Endodermal cell (in vitro differentiated cells): ENCODE measurements at regions not wholly inside any gene's neighbourhood (a gene's known extent, or its start where the extent isn't known, plus 50 kb on each side); places are given as distances from the start of the nearest gene placed in this dataset.
A peak's percentile ranks its signal among the peaks of the same experiment; 100 is the strongest.

ENCODE experiments used
- DNase-seq: peaks from one replicate; pipeline ENCODE4 v3.0.0-alpha.2; 2017
- H3K27ac ChIP-seq: 2 replicates; pipeline ENCODE4 v1.5.1; 2013; ENCODE audit warnings: mild to moderate bottlenecking, low read depth, low read length, moderate library complexity
- H3K27me3 ChIP-seq: 2 replicates; pipeline ENCODE4 v1.6.1; 2013; ENCODE audit warnings: mild to moderate bottlenecking, low read length, moderate library complexity; ENCODE audit not compliant: insufficient read depth, control insufficient read depth, poor library complexity, severe bottlenecking
- H3K36me3 ChIP-seq: 2 replicates; pipeline ENCODE4 v1.7.0; 2013; ENCODE audit warnings: mild to moderate bottlenecking, low read length, moderate library complexity; ENCODE audit not compliant: control insufficient read depth, insufficient read depth
- H3K4me1 ChIP-seq: one replicate; pipeline ENCODE4 v1.7.0; 2013; ENCODE audit warnings: low read length; ENCODE audit not compliant: control insufficient read depth, insufficient read depth
- H3K4me3 ChIP-seq: 2 replicates; pipeline ENCODE4 v1.5.1; 2013; ENCODE audit warnings: mild to moderate bottlenecking, low read length, moderate library complexity
- H3K9ac ChIP-seq: 2 replicates; pipeline ENCODE4 v1.6.1; 2013; ENCODE audit warnings: mild to moderate bottlenecking, low read length, moderate library complexity; ENCODE audit not compliant: poor library complexity, severe bottlenecking; ENCODE audit errors: extremely low read depth
- H3K9me3 ChIP-seq: 2 replicates; pipeline ENCODE4 v1.6.1; 2013; ENCODE audit warnings: mild to moderate bottlenecking, low read length, moderate library complexity; ENCODE audit not compliant: control insufficient read depth
- H3K27ac Mint-ChIP-seq: 2 replicates; pipeline ENCODE4 v1.8.0; 2020; ENCODE audit warnings: mixed read lengths
- H3K27me3 Mint-ChIP-seq: 2 replicates; pipeline ENCODE4 v1.8.0; 2021; ENCODE audit warnings: mild to moderate bottlenecking, mixed read lengths; ENCODE audit not compliant: insufficient read depth
- H3K36me3 Mint-ChIP-seq: 2 replicates; pipeline ENCODE4 v1.8.0; 2020; ENCODE audit warnings: low read depth, mixed read lengths
- H3K4me1 Mint-ChIP-seq: 2 replicates; pipeline ENCODE4 v1.8.0; 2020; ENCODE audit warnings: mixed read lengths
- H3K4me3 Mint-ChIP-seq: 2 replicates; pipeline ENCODE4 v1.8.0; 2020; ENCODE audit warnings: mild to moderate bottlenecking, moderate library complexity, mixed read lengths
- H3K9me3 Mint-ChIP-seq: 2 replicates; pipeline ENCODE4 v1.8.0; 2020; ENCODE audit warnings: mild to moderate bottlenecking, mixed read lengths
- CTCF ChIP-seq: fragments of 200-600 bp; sonication (generic); conservative IDR thresholded peaks from 2 replicates; pipeline ENCODE4 v1.5.0; 2021; ENCODE audit warnings: antibody characterized with exemption, mild to moderate bottlenecking
- WGBS, 2 experiments: methylation state at CpG; one replicate each; pipeline versions ENCODE4 v1.1.5 to v1.1.7; 2013; ENCODE audit warnings: missing lambda C conversion rate in 2 of 2, mixed read lengths in 1 of 2; ENCODE audit not compliant: insufficient coverage in 1 of 2, insufficient read length in 1 of 2; 5-methylcytosine and 5-hydroxymethylcytosine counted together

GRCh38 chr5:56698463-56699381, 116.6 kb upstream of the MAP3K1 start:
- H3K9me3 Mint-ChIP-seq, result no peaks in the 10 kb centered on the region
- peak overlapping the region; percentile 72 for H3K27ac Mint-ChIP-seq
- no peak overlapping the region for H3K4me3 Mint-ChIP-seq

GRCh38 chr5:56696900-56697299, 118.4 kb upstream of the MAP3K1 start:
- Histone ChIP-seq H3K9ac (no peak overlapping the region), H3K4me3 (no peak overlapping the region), H3K27me3 (no peaks in the 10 kb centered on the region), H3K4me1 (peaks cover 14% of the 10 kb centered on the region), H3K36me3 (no peaks in the 10 kb centered on the region), H3K9me3 (no peaks in the 10 kb centered on the region), H3K27ac (no peak overlapping the region)
- H3K4me3 Mint-ChIP-seq, result no peak overlapping the region
- WGBS, 2 experiments, result 87 to 100% methylated on average over 1 of the region's 1 CpG
- H3K4me1 Mint-ChIP-seq, result peaks cover 35% of the 10 kb centered on the region
- H3K27me3 Mint-ChIP-seq, result no peaks in the 10 kb centered on the region
- no peaks in the 10 kb centered on the region for H3K36me3 Mint-ChIP-seq
- H3K27ac Mint-ChIP-seq, result no peak overlapping the region
- H3K9me3 Mint-ChIP-seq, result no peaks in the 10 kb centered on the region
- DNase-seq, result no peak
- TF ChIP-seq CTCF, result no peak

More at GRCh38 chr5:56698463-56699381, 116.6 kb upstream of the MAP3K1 start:
- no peaks in the 10 kb centered on the region for H3K9me3 ChIP-seq
- no peak for TF ChIP-seq CTCF
- H3K27ac ChIP-seq, result no peak overlapping the region
- H3K4me1 Mint-ChIP-seq, result peaks cover 21% of the 10 kb centered on the region
- peaks cover 14% of the 10 kb centered on the region for H3K4me1 ChIP-seq
- WGBS, 2 experiments, result 72 to 100% methylated on average over 1 to 4 of the region's 5 CpGs
- no peak overlapping the region for H3K9ac ChIP-seq
- no peaks in the 10 kb centered on the region for H3K36me3 Mint-ChIP-seq
- H3K36me3 ChIP-seq, result no peaks in the 10 kb centered on the region
- H3K27me3 ChIP-seq, result no peaks in the 10 kb centered on the region
- no peaks in the 10 kb centered on the region for H3K27me3 Mint-ChIP-seq
- no peak for DNase-seq
- H3K4me3 ChIP-seq, result no peak overlapping the region

- Histone ChIP-seq H3K27me3 (no peaks in the 10 kb centered on the region), H3K4me1 (peaks cover 2% of the 10 kb centered on the region), H3K27ac (no peak overlapping the region), H3K36me3 (no peaks in the 10 kb centered on the region), H3K9ac (no peak overlapping the region), H3K4me3 (no peak overlapping the region), H3K9me3 (no peaks in the 10 kb centered on the region)
- peaks cover 1% of the 10 kb centered on the region for H3K27me3 Mint-ChIP-seq
- H3K4me3 Mint-ChIP-seq, result no peak overlapping the region
- no peaks in the 10 kb centered on the region for H3K9me3 Mint-ChIP-seq
- WGBS, 2 experiments, result 76 to 90% methylated on average over 2 to 5 of the region's 5 CpGs
- H3K4me1 Mint-ChIP-seq, result peaks cover 19% of the 10 kb centered on the region
- no peaks in the 10 kb centered on the region for H3K36me3 Mint-ChIP-seq
- H3K27ac Mint-ChIP-seq, result no peak overlapping the region
- DNase-seq, result no peak
- TF ChIP-seq CTCF, result no peak
Observed at GRCh38 chr5:56693220-56693579, 122.1 kb upstream of the MAP3K1 start.
